Middle frontal gyrus (tissue), 1 donor: ENCODE measurements at regions not wholly inside any gene's neighbourhood (a gene's known extent, or its start where the extent isn't known, plus 50 kb on each side); places are given as distances from the start of the nearest gene placed in this dataset.
"Not testable (repeated sequence)": the region's sequence is repeated elsewhere in the genome, so short reads cannot be mapped to it uniquely, and the experiment has no call there.

Experiments used
- DNase-seq: peaks from one replicate; pipeline ENCODE4 v3.0.0-alpha.2; 2015; ENCODE audit warnings: low spot score; ENCODE audit errors: extremely low spot score

GRCh38 chrX:95973456-95974095 is 711.1 kb upstream of the DIAPH2 start:
- not testable (repeated sequence) for DNase-seq

GRCh38 chrX:95974096-95974470 is 710.6 kb upstream of the DIAPH2 start:
- DNase-seq, result no peak

- no peak for DNase-seq
Measured at GRCh38 chrX:95974890-95975289, 709.8 kb upstream of the DIAPH2 start.

GRCh38 chrX:95995583-95995982 is 689.1 kb upstream of the DIAPH2 start:
- no peak for DNase-seq

- no peak for DNase-seq
Measured at GRCh38 chrX:95996294-95996693, 688.3 kb upstream of the DIAPH2 start.

GRCh38 chrX:96002431-96002830 is 682.2 kb upstream of the DIAPH2 start:
- no peak for DNase-seq

GRCh38 chrX:96004386-96004785 is 680.3 kb upstream of the DIAPH2 start:
- no peak for DNase-seq

GRCh38 chrX:96006281-96006680 is 678.4 kb upstream of the DIAPH2 start:
- DNase-seq, result no peak

GRCh38 chrX:96027407-96027806 is 657.2 kb upstream of the DIAPH2 start:
- DNase-seq, result no peak

- no peak for DNase-seq
Measured at GRCh38 chrX:96052078-96052477, 632.6 kb upstream of the DIAPH2 start.

- no peak for DNase-seq
Measured at GRCh38 chrX:96081891-96082290, 602.8 kb upstream of the DIAPH2 start.

- DNase-seq, result no peak
Measured at GRCh38 chrX:96094616-96095015, 590.0 kb upstream of the DIAPH2 start.

- DNase-seq, result no peak
Measured at GRCh38 chrX:96098471-96098870, 586.2 kb upstream of the DIAPH2 start.

- DNase-seq, result no peak
Measured at GRCh38 chrX:96102997-96103396, 581.6 kb upstream of the DIAPH2 start.

GRCh38 chrX:96112689-96113088 is 572.0 kb upstream of the DIAPH2 start:
- no peak for DNase-seq

GRCh38 chrX:96126182-96126581 is 558.5 kb upstream of the DIAPH2 start:
- DNase-seq, result no peak

- not testable (repeated sequence) for DNase-seq
Measured at GRCh38 chrX:96128058-96128457, 556.6 kb upstream of the DIAPH2 start.

- no peak for DNase-seq
Measured at GRCh38 chrX:96140796-96141195, 543.8 kb upstream of the DIAPH2 start.

GRCh38 chrX:96147681-96148080 is 537.0 kb upstream of the DIAPH2 start:
- no peak for DNase-seq

- no peak for DNase-seq
Measured at GRCh38 chrX:96170626-96171025, 514.0 kb upstream of the DIAPH2 start.

GRCh38 chrX:96176921-96177320 is 507.7 kb upstream of the DIAPH2 start:
- no peak for DNase-seq

- DNase-seq, result no peak
Measured at GRCh38 chrX:96181605-96182004, 503.0 kb upstream of the DIAPH2 start.

- DNase-seq, result no peak
Measured at GRCh38 chrX:96182366-96182765, 502.3 kb upstream of the DIAPH2 start.

- no peak for DNase-seq
Measured at GRCh38 chrX:96183391-96183790, 501.3 kb upstream of the DIAPH2 start.
